ENCODE measurements at regions not wholly inside any gene's neighbourhood (a gene's known extent, or its start where the extent isn't known, plus 50 kb on each side); places are given as distances from the start of the nearest gene placed in this dataset.

DNA sequence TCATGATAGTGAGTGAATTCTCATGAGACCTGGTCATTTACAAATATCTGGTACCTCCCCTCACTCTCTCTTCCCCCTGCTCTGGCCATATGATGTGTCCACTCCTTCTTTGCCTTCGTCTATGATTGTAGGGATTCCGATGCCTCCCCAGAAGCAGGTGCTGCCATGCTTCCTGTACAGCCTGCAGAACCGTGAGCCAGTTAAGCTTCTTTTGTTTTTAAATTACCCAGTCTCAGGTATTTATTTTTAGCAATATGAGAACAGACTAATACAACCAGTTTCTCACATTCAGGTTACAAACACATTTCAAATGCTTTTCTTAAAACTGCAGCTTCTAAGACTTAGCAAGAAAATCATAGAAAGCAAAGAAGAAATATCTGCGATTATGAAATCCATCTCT is 321.2 kb upstream of the CDH7 start:
- DNase-seq (ENCODE audit: low read depth, low spot score), result no peak
- no peak overlapping the region for H3K4me3 ChIP-seq (ENCODE audit: low read depth, low read length)
- TF ChIP-seq, protein P1, sequence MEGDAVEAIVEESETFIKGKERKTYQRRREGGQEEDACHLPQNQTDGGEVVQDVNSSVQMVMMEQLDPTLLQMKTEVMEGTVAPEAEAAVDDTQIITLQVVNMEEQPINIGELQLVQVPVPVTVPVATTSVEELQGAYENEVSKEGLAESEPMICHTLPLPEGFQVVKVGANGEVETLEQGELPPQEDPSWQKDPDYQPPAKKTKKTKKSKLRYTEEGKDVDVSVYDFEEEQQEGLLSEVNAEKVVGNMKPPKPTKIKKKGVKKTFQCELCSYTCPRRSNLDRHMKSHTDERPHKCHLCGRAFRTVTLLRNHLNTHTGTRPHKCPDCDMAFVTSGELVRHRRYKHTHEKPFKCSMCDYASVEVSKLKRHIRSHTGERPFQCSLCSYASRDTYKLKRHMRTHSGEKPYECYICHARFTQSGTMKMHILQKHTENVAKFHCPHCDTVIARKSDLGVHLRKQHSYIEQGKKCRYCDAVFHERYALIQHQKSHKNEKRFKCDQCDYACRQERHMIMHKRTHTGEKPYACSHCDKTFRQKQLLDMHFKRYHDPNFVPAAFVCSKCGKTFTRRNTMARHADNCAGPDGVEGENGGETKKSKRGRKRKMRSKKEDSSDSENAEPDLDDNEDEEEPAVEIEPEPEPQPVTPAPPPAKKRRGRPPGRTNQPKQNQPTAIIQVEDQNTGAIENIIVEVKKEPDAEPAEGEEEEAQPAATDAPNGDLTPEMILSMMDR (IDR thresholded peaks at IDR 0.05; ENCODE audit: low read depth, low read length), result no peak
- peaks cover 13% of the 10 kb centered on the region for H3K9me3 ChIP-seq (ENCODE audit: control insufficient read depth, insufficient read depth, low read length)
- H3K27ac ChIP-seq (ENCODE audit: low read depth, low read length), result no peak overlapping the region
- CTCF ChIA-PET, result no interaction called here
- POLR2A ChIA-PET, result no interaction called here
- H3K27me3 ChIP-seq (ENCODE audit: control insufficient read depth, insufficient read depth, low read length), result no peaks in the 10 kb centered on the region

DNA sequence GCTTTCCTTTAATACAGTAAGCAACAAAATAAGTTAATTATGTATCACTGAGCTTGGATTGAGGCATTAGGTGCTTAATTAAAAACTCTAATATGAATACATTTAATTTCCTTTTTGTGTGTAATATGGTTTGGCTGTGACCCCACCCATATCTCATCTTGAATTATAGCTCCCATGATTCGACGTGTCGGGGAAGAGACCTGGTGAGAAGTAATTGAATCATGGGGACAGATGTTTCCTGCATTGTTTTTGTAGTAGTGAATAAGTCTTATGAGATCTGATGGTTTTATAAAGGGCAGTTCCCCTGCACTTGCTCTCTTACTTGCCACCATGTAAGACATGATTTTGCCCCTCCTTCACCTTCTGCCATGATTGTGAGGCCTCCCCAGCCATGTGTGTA is 325.4 kb upstream of the CDH7 start:
- no peak for DNase-seq (ENCODE audit: low read depth, low spot score)
- TF ChIP-seq, protein P1 (IDR thresholded peaks at IDR 0.05; ENCODE audit: low read depth, low read length), result no peak
- H3K4me3 ChIP-seq (ENCODE audit: low read depth, low read length), result no peak overlapping the region
- H3K9me3 ChIP-seq (ENCODE audit: control insufficient read depth, insufficient read depth, low read length), result peaks cover 13% of the 10 kb centered on the region
- ChIA-PET CTCF (no interaction called here), POLR2A (no interaction called here)
- H3K27ac ChIP-seq (ENCODE audit: low read depth, low read length), result no peak overlapping the region
- no peaks in the 10 kb centered on the region for H3K27me3 ChIP-seq (ENCODE audit: control insufficient read depth, insufficient read depth, low read length)

DNA sequence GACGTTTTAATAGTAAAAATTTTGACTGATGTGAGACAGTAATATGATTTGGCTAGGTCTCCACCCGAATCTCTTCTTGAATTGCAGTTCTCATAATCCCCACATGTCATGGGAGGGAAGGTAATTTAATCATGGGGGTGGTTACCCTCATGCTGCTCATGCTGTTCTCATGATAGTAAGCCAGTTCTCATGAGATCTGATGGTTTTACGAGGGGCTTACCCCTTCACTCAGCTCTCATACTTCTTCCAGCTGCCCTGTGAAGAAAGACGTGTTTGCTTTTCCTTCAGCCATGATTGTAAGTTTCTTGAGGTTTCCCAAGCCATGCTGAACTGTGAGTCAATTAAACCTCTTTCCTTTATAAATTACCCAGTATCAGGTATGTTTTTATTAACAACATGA is 327.0 kb upstream of the CDH7 start:
- H3K4me3 ChIP-seq (ENCODE audit: low read depth, low read length), result no peak overlapping the region
- H3K9me3 ChIP-seq (ENCODE audit: control insufficient read depth, insufficient read depth, low read length), result peaks cover 10% of the 10 kb centered on the region
- TF ChIP-seq, protein P1 (IDR thresholded peaks at IDR 0.05; ENCODE audit: low read depth, low read length), result no peak
- DNase-seq (ENCODE audit: low read depth, low spot score), result no peak
- no peak overlapping the region for H3K27ac ChIP-seq (ENCODE audit: low read depth, low read length)
- POLR2A ChIA-PET, result no interaction called here
- CTCF ChIA-PET, result no interaction called here
- H3K27me3 ChIP-seq (ENCODE audit: control insufficient read depth, insufficient read depth, low read length), result no peaks in the 10 kb centered on the region

DNA sequence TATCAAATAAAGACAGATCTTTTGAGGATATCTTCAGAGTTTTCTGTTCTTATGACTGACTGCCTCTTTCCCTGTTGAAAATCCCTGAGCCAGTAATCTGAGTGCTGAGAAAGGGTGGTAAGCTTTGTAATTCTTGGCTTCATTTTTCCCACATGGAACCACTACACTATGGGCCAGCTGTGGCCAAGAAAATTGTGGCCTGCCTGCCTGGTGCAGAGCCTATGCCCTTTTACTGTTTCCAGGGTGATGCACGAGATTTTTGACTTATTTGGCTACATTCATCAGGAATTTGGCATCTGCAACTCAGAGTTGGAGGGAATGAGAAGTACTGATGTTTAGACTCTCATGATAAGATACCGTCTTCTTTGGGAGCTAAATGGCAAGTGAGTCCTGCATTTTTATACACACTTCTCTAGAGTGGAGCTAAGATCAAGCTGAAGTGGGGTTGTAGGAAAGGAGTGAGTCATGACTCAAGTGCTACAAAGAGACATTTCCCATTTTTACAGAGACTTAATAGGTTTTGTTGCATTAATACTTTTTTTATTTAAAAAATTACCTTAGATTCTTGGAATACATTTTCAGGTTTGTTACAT is 328.2 kb upstream of the CDH7 start:
- H3K9me3 ChIP-seq (ENCODE audit: control insufficient read depth, insufficient read depth, low read length), result 0 out of 2 replicates have a peak, but pooled peaks cover 2% of the 10 kb centered on the region
- ChIA-PET CTCF (no interaction called here), POLR2A (no interaction called here)
- no peaks in the 10 kb centered on the region for H3K27me3 ChIP-seq (ENCODE audit: control insufficient read depth, insufficient read depth, low read length)
- no peak for DNase-seq (ENCODE audit: low read depth, low spot score)
- TF ChIP-seq, protein P1 (IDR thresholded peaks at IDR 0.05; ENCODE audit: low read depth, low read length), result no peak
- no peak overlapping the region for H3K4me3 ChIP-seq (ENCODE audit: low read depth, low read length)
- H3K27ac ChIP-seq (ENCODE audit: low read depth, low read length), result no peak overlapping the region

DNA sequence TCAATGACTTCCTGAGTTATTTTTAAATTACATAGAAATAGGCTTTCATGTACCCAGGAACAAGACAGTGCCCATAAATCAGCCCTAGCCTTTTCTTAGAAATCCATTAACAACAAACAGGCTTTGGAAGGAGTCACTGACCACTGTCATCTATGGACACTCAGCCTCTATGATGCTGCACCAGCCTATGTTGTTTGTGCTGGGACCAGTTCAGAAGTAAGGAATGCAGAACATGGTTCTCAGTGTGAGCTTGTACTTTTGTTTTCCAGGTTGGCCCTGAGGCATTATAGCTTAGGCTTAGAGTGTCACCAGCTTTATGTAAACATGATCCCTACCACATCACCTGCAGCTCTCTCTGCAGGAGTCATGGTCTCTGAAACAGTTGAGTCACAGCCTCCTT is 335.7 kb upstream of the CDH7 start:
- ChIA-PET POLR2A (no interaction called here), CTCF (no interaction called here)
- H3K27ac ChIP-seq (ENCODE audit: low read depth, low read length), result no peak overlapping the region
- H3K9me3 ChIP-seq (ENCODE audit: control insufficient read depth, insufficient read depth, low read length), result peaks cover 2% of the 10 kb centered on the region; the same call in 1 of the 2 replicates
- H3K4me3 ChIP-seq (ENCODE audit: low read depth, low read length), result no peak overlapping the region
- no peak for DNase-seq (ENCODE audit: low read depth, low spot score)
- no peaks in the 10 kb centered on the region for H3K27me3 ChIP-seq (ENCODE audit: control insufficient read depth, insufficient read depth, low read length)
- TF ChIP-seq, protein P1 (IDR thresholded peaks at IDR 0.05; ENCODE audit: low read depth, low read length), result no peak
